Limb (tissue), 2 donors: ENCODE measurements at regions not wholly inside any gene's neighbourhood (a gene's known extent, or its start where the extent isn't known, plus 50 kb on each side); places are given as distances from the start of the nearest gene placed in this dataset.

Source experiments
- DNase-seq, 2 donors: peaks; one replicate each; pipeline ENCODE4 v3.0.0-alpha.2; 2016; ENCODE audit errors: extremely low spot score in 2 of 2

DNA sequence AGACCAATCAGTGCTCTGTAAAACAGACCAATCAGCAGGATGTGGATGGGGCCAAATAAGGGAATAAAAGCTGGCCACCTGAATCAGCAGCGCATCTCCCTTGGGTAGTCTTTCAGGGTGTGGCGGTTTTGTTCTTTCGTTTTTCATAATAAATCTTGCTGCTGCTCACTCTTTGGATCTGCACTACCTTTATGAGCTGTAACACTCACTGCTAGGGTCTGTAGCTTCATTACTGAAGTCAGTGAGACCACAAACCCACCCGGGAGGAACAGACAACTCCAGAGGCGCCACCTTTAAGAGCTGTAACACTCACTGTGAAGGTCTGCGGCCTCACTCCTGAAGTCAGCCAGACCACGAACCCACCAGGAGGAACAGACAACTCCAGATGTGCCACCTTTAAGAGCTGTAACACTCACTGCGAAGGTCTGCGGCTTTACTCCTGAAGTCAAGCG, 175.5 kb upstream of the PDGFD start:
- DNase-seq: no peak

DNA sequence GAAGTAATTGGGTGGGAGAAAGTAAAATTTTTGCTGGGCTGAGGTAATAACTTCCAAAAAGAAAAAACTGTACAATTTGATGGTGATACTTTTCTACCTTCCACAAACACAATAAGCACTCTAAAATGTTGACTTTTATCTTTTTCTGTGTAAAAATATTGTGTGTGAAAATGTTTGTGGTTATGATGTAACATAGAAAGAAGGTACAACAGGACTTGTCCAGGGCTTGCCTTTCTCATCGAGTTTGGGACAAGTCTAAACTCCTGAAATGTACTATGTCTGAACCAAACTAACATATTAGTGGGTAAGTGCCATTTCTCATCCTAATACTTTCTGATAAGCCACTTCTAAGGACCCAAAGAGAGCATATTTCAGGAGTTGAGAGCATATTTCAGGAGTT, 174.2 kb upstream of the PDGFD start:
- DNase-seq: no peak

DNA sequence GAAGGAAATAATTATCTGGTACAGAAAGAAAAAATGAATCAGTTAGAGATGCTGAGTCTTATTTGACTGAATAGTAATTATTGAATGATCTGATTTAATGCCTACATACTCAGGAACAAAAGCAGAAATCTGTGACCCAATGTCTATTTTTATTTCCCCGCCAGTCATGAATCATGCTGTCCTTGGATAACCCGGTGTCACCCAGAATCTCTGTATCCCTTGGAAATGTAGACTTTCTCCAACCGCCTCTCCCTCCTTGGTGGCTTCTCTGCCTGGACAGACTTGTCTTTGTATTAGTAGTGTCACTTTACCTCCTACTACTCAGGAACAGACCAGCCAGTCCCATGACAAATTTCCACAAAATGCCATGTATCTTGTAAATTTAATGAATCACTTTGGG, 173.3 kb upstream of the PDGFD start:
- no peak for DNase-seq

GRCh38 chr11:104333977-104334376, 170.0 kb upstream of the PDGFD start:
- DNase-seq: no peak

DNA sequence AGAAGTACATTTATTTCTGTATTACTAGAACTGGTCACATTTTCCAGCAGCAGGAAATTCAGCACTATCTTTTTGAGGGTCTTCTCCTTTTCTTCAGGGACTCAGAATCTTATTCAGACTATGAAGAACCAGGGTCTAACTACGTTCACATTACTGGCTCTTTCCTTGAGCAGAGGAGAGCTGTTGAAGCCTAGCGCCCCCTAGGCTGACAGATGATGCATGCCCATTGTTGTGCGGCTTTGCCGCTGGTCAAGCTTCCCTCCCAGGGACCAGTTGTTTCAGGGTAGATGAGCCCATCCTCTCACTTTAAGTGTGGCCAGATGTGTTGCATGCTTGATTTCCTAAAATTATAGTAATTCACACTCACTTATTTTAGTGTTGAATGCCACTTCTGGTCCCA, 168.2 kb upstream of the PDGFD start:
- no peak for DNase-seq

DNA sequence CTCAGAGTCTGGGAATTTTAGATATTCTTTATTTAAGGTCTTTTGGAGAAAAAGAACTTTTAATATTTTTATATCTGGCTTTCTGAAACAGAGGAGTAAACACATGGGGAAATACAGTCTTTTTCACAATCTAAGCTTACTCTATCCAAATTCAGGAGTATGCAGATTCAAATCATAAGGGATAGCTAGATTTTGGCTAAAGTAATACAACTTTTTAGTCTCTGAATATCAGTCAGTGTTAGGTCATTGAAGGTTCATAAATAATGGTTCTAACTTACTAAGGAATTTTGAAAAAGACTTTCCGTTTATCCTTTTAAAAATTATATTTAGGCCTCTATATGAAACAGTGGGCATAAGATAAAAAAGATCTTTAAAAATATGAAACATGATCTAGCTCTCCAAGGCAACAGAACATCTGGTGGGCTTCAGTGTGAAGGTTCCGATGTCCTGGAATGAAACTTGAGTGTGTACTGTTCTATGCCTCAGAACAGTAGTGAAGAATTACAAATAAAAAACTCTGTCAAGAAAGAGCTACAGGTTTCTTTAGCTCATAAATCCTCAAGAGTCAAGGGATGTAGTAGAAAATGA, 165.2 kb upstream of the PDGFD start:
- DNase-seq: peak in 1 of 2 donors; percentile 15

DNA sequence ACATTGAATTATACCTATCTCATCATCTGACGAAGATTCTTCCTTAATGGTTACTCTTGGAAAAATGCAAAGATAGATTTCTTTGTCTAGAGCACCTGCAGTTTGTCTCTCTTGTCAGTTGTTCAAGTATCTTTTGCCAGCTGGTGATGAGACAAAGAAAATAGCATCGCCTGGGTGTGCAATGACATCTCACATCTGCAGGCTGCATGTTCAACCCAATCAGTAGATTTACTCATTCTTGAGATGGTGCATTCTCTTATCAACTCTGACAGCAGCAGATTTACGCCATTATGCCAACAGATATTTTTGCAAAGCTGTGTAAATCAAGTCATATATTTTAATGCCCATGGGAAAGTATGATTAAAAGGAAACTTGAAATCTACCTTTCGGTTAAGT, 164.6 kb upstream of the PDGFD start:
- no peak for DNase-seq

DNA sequence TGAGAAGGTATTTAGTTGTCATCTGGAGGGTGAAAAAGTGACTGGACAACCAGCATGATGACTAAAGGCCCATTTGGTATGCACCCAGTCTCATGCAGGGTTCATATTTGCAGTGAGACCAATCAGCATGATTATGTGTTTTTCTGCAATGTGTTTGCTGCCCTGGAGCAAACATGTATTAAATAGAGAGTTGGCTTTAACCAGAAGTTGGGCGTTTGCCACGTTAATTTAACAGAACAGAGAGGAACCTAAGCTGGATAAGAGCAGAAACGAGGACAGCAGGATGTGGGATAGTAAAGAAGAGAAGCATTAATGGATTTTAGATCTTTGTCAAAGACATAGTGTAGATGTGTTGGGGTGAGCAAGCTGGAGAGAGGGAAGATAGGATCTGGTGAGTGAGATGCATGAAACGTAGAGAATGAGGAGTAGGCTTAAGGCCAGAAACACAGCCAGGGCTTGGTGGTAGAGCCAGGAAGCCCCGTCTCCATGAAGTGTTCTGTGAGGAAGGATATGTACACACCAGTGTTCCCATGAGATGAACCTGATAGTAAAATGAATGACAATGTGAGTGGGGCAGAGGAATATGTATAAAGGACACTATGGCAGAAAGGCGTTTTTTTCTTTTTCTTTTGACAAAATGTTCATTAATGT, 164.0 kb upstream of the PDGFD start:
- no peak for DNase-seq

DNA sequence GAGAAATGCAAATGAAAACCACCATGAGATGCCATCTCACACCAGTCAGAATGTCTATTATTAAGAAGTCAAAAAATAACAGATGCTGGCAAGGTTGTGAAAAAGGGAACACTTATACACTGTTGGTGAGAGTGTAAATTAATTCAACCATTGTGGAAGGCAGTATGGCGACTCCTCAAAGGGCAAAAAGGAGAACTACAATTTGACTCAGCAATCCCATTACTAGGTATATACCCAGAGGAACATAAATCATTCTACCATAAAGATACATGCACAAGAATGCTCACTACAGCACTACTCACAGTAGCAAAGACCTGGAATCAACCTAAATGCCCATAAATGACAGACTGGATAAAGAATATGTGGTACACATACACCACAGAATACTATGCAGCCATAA, 161.1 kb upstream of the PDGFD start:
- no peak for DNase-seq

GRCh38 chr11:104324276-104324675, 160.3 kb upstream of the PDGFD start:
- no peak for DNase-seq

DNA sequence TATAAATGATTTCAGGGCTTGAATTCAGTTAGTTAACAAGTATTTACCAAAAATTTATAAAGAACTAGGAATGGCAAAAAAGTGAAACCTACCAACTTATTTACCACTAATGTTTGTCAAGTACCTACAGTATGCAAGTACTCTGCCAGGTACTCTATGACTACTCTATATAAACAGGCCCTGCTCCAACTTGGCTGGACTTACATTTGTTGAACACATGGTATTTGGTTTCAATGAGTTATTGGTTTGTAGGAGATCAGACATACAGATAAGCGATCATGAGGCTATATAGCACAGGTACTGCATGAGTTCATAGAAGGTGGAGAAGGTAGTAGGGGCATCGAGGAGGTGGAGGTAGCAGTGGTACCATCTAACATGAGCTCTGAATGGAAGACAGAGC, 159.9 kb upstream of the PDGFD start:
- no peak for DNase-seq

GRCh38 chr11:104322696-104323095, 158.7 kb upstream of the PDGFD start:
- no peak for DNase-seq

DNA sequence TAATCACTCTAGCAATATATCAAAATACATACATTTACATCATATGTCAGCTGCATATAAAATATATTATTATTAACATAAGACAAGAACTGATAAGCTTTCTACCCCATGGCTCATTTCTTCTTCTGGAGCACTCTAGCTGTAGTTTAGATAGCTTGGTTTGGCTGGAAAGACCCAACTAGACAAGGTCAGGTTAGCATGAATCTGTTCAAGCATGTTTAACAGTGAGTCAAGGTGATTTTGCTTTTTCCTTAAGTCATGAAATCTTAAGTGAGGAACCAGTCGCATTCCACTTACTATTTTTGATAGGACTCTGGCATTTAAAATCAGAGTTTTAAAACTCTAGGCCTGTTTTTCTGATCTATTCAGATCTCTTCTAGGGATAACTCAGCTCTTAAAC, 157.0 kb upstream of the PDGFD start:
- no peak for DNase-seq

- no peak for DNase-seq
Measured at GRCh38 chr11:104320097-104320496, 156.2 kb upstream of the PDGFD start.

DNA sequence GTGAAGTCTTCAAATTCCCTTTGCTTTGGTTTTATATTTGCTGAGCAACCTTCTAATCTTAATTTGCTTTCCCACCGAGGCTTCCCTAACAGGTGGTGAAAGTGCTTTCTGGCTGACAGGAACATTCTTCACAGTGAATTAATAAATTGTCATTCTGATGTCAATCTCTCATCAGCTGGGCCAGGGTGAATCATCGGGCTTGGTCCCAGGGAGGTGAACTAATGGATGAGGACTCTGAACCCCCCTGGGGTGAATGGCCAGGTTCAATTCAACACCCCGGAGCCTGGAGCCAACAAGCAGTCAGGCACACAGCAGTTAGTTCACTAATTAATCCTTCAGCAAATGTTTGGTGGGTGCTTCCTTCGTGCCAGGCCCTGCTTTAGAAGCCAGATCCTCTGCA, 155.4 kb upstream of the PDGFD start:
- DNase-seq: no peak

DNA sequence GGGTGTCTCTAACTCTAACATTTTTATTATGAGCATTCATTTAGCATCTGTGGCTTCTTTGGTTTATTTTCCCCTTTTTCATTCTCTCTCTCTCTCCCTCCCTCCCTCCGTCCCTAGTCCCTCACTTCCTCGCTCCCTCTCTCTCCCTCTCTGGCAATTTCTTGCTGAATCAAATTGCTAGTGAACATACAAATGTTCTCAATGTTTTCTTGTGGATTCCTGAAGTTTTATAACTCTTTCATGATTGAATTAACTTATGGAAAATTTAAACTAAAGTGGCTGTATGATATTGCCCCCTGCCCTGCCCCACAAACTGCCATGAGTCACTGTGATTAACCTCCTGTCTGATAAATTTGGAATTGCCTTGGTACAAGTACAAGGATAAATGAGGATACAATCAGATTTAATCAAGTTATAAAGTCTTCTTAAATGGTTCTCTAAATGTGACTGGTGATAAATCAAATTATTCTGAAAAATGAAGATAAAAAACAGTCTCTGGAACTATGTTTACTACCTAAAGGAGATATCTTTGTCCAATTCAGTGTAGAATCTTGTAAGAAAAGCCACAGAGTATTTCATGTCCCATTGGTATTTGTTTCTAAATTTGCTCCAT, 143.0 kb upstream of the PDGFD start:
- DNase-seq: no peak

DNA sequence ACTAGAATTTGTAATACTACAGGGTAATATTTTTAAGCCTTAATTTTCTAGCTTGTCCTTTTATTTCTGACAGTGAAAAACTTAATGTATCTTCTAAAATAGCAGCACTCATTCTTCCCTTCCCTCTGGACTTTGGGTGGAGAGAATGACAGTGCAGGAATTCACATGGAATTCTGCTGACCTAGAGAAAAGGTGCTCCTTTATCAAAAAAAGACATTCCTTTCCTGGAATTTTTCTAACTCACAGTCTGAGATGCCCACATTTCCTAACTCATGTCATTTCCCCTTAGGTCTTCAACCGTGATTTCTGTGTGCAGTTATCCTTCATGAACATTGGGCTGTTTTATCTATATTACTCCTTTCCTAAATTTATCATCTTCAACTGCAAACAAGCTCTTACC, 137.8 kb upstream of the PDGFD start:
- no peak for DNase-seq

GRCh38 chr11:104291646-104292045, 127.7 kb upstream of the PDGFD start:
- DNase-seq: no peak

- DNase-seq: no peak
Measured at GRCh38 chr11:104286129-104286528, 122.2 kb upstream of the PDGFD start.

DNA sequence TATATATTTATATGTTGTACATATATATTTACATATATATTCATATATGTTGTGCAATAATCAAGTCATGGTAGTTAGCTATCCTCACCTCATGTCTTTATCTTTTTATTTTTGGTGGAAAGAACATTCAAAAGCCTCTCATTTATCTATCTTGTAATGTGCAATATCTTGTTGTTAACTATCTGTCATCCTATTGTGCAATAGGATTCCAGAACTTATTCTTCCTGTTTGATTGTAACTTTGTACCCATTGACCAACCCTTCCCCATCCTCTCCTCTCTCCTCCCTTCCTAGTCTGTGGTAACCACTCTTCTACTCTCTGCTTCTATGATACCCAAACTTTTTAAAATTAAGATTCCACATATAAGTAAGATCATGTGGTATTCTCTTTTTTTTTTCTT, 115.6 kb upstream of the PDGFD start:
- no peak for DNase-seq

DNA sequence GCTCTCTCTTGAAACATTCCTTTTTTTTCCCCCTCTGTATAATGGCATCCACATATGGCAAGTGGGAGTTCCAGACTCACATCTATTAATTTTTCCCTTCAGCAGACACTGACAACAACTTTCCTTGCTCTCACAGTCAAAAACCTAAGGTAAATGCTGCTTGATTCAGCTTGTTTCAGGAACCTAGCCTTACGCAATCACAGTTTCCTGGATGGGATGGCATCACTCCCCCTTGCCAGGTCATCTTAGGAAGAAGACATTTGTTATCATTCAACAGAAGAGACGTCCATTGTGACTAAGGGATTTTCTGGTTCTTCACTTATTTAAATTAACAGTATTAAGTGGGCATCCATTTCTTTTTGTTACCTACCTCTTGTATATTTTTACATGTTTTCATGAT, 112.0 kb upstream of the PDGFD start:
- DNase-seq: no peak

DNA sequence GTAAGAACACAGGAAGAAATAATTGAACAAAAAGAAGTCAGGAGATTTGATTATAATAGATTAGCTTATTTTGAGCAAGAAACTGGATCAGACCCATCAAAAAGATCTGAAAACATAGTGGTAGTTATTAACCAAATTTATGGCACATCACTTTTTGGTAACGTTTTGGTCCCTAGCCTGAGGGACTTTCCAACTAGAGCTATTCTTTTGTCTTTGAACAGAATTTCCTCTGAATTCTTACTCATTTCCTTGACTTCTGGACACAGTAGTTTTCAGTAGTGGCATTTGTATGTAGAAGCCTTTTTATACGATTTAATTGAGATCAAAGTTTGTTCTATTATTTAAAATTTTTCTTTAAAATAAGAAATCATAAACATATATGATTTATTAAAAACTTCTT, 96.5 kb upstream of the PDGFD start:
- no peak for DNase-seq

DNA sequence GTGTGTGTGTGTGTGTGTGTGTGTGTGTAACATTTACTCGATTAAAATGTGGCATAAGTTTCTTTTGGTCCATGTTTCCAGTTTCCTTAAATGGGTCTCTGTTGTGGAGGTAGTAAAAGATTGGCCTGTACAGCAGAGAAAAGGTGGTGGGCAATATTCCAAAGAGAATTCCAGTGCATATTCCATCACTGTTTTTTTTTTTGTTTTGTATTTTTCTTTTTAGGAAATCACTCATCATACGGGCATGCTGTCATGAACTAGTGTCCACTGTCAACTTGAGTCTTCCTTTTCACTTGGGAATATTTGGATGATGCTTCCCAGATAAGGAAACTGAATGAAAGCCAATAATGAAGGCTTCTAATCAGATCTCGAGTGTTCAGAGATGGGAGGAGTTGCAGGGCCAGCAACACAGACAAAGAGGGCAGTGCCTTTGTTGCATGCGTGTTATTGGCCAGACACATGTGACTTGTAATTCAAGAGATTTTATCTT, 95.2 kb upstream of the PDGFD start:
- DNase-seq: no peak
